SK-N-SH (cell line): ENCODE measurements at regions not wholly inside any gene's neighbourhood (a gene's known extent, or its start where the extent isn't known, plus 50 kb on each side); places are given as distances from the start of the nearest gene placed in this dataset.

Experiments
- CTCF ChIA-PET: fragments of 300-600, 350-600 bp; formaldehyde crosslinking; extraction: SDS; loops from one replicate; lab custom pipeline; 2021; lab: Yijun Ruan, JAX
- POLR2A ChIA-PET: fragments of 350-600 bp; sonication (Branson Sonifier 250); formaldehyde crosslinking; extraction: SDS; loops from one replicate; lab custom pipeline; 2020; ENCODE audit warnings: antibody characterized with exemption, inconsistent platforms; lab: Yijun Ruan, JAX
- DNase-seq: peaks from one replicate; pipeline ENCODE4 v3.0.0; 2012
- H2AFZ ChIP-seq: fragments of 200-600 bp; sonication (generic); 2 replicates; pipeline ENCODE4 v1.8.1; 2016; ENCODE audit warnings: antibody characterized with exemption, mild to moderate bottlenecking, low read depth
- H3F3A ChIP-seq: fragments of 200-600 bp; sonication (generic); replicated peaks from 2 replicates; pipeline ENCODE3; 2016; ENCODE audit warnings: antibody characterized with exemption, mild to moderate bottlenecking; ENCODE audit not compliant: insufficient read depth
- H3K27ac ChIP-seq, 2 experiments: fragments of 200-500 bp in 1 of 2; fragments of 200-600 bp in 1 of 2; sonication (Bioruptor generic) in 1 of 2; sonication (generic), shearing (Covaris generic) in 1 of 2; 2 replicates each; pipeline versions ENCODE4 v1.5.1 to v1.6.1; 2014 to 2016; ENCODE audit warnings: low read depth in 2 of 2, inconsistent platforms in 1 of 2, low read length in 1 of 2, mild to moderate bottlenecking in 1 of 2, mixed read lengths in 1 of 2
- H3K27me3 ChIP-seq: fragments of 200-600 bp; sonication (generic), shearing (Covaris generic); 2 replicates; pipeline ENCODE4 v1.6.1; 2016; ENCODE audit warnings: mixed run types; ENCODE audit not compliant: insufficient read depth
- H3K36me3 ChIP-seq, 2 experiments: fragments of 200-500 bp in 1 of 2; fragments of 200-600 bp in 1 of 2; sonication (Bioruptor generic) in 1 of 2; sonication (generic) in 1 of 2; replicated peaks in 1 of 2; 2 replicates each; pipeline versions ENCODE3 to v1.5.1; 2014 to 2016; ENCODE audit warnings: low read length in 1 of 2, mild to moderate bottlenecking in 1 of 2; ENCODE audit not compliant: insufficient read depth in 2 of 2, control insufficient read depth in 1 of 2
- H3K4me1 ChIP-seq, 2 experiments: fragments of 200-500 bp in 1 of 2; fragments of 200-600 bp in 1 of 2; sonication (Bioruptor generic) in 1 of 2; sonication (generic), shearing (Covaris generic) in 1 of 2; 2 replicates each; pipeline versions ENCODE4 v1.5.1 to v1.6.1; 2014 to 2016; ENCODE audit warnings: low read depth in 1 of 2, low read length in 1 of 2, mixed run types in 1 of 2; ENCODE audit not compliant: insufficient read depth in 2 of 2, control insufficient read depth in 1 of 2
- H3K4me2 ChIP-seq: fragments of 200-600 bp; sonication (generic), shearing (Covaris generic); 2 replicates; pipeline ENCODE4 v1.6.1; 2017; ENCODE audit warnings: mixed run types
- H3K4me3 ChIP-seq, 2 experiments: fragments of 200-500 bp in 1 of 2; fragments of 200-600 bp in 1 of 2; sonication (Bioruptor generic) in 1 of 2; sonication (generic), shearing (Covaris generic) in 1 of 2; 2 replicates each; pipeline versions ENCODE4 v1.5.1 to v1.8.1; 2014 to 2016; ENCODE audit warnings: low read depth in 2 of 2, inconsistent platforms in 1 of 2, low read length in 1 of 2, mild to moderate bottlenecking in 1 of 2, mixed read lengths in 1 of 2, moderate library complexity in 1 of 2
- H3K79me2 ChIP-seq: fragments of 200-600 bp; sonication (generic); 2 replicates; pipeline ENCODE4 v1.8.1; 2017; ENCODE audit warnings: mild to moderate bottlenecking; ENCODE audit not compliant: insufficient read depth
- H3K9ac ChIP-seq: fragments of 200-600 bp; sonication (generic); 2 replicates; pipeline ENCODE4 v1.6.1; 2017; ENCODE audit warnings: mixed run types
- H3K9me2 ChIP-seq: fragments of 200-600 bp; sonication (generic); 2 replicates; pipeline ENCODE4 v1.6.1; 2017; ENCODE audit warnings: mixed run types
- H3K9me3 ChIP-seq: fragments of 200-600 bp; sonication (generic); 2 replicates; pipeline ENCODE4 v1.6.1; 2017; ENCODE audit warnings: mixed run types, mild to moderate bottlenecking, moderate library complexity
- H4K20me1 ChIP-seq: fragments of 200-600 bp; sonication (generic); 2 replicates; pipeline ENCODE4 v1.6.1; 2017; ENCODE audit warnings: mild to moderate bottlenecking, mixed run types; ENCODE audit not compliant: insufficient read depth
- EZH2phosphoT487 ChIP-seq: fragments of 200-600 bp; sonication (generic); IDR thresholded peaks from 2 replicates; pipeline ENCODE4 v1.6.1; 2017; ENCODE audit warnings: low read depth, mixed run types, mild to moderate bottlenecking, antibody characterized with exemption, moderate library complexity, borderline replicate concordance
- FOSL2 ChIP-seq: IDR thresholded peaks from 2 replicates; pipeline ENCODE4 v1.4.0; 2012; ENCODE audit warnings: low read depth, mild to moderate bottlenecking, moderate library complexity, borderline replicate concordance
- FOXM1 ChIP-seq: IDR thresholded peaks from 2 replicates; pipeline ENCODE4 v1.4.0; 2012; ENCODE audit warnings: low read depth, mild to moderate bottlenecking
- GATA2 ChIP-seq: sonication (generic); formaldehyde crosslinking; IDR thresholded peaks from 2 replicates; pipeline ENCODE4 v1.5.0; 2020; ENCODE audit warnings: mild to moderate bottlenecking, missing genetic modification reagents
- MAX ChIP-seq: IDR thresholded peaks from 2 replicates; pipeline ENCODE4 v1.4.0; 2012; ENCODE audit warnings: low read depth
- MEF2A ChIP-seq: IDR thresholded peaks from 2 replicates; pipeline ENCODE4 v1.4.0; 2012; ENCODE audit warnings: low read depth, borderline replicate concordance
- MXI1 ChIP-seq: IDR thresholded peaks from 2 replicates; pipeline ENCODE4 v1.6.1; 2012; ENCODE audit warnings: mild to moderate bottlenecking, low read depth, low read length, improper control_type of control experiment
- PBX3 ChIP-seq: IDR thresholded peaks from 2 replicates; pipeline ENCODE4; 2012
- RFX5 ChIP-seq: IDR thresholded peaks from 2 replicates; pipeline ENCODE4 v1.6.1; 2012; ENCODE audit warnings: mild to moderate bottlenecking, improper control_type of control experiment, low read length
- RXRA ChIP-seq: IDR thresholded peaks from 2 replicates; pipeline ENCODE4 v1.4.0; 2012; ENCODE audit warnings: low read depth, mild to moderate bottlenecking, borderline replicate concordance
- TEAD4 ChIP-seq: IDR thresholded peaks from 2 replicates; pipeline ENCODE4 v1.4.0; 2012; ENCODE audit warnings: mild to moderate bottlenecking, borderline replicate concordance; ENCODE audit not compliant: insufficient read depth
- USF1 ChIP-seq: IDR thresholded peaks from 2 replicates; pipeline ENCODE4 v1.4.0; 2012; ENCODE audit warnings: low read depth, borderline replicate concordance
- WGBS: methylation state at CpG from one replicate; pipeline ENCODE4 v1.1.6; 2017; ENCODE audit warnings: low lambda C conversion rate; 5-methylcytosine and 5-hydroxymethylcytosine counted together
- TF ChIP-seq, protein P1 (sequence below): fragments of 150-350 bp; IDR thresholded peaks from 2 replicates; pipeline ENCODE4 v1.6.1; 2017; ENCODE audit warnings: antibody characterized with exemption, low read length, low read depth, borderline replicate concordance

DNA sequence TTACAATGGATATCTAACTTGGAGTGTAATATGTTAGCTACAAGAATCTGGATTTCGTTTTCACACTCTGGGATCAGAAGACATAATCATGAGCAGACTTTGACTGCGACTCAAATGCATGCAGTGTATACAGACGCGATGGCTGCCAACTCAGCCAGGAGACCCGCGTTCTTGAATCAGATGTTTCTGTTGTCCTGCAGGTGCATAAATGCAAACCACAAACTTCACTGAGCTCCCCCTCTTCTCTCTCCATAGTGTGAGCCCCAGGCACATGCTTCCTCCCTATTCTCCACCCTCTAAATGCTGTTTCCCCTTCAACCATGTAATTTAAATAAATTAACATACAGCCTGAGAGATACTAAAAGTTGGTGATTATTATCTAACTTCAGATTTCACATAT is 347.9 kb downstream of the DCHS2 start:
- ChIA-PET POLR2A (no interaction called here), CTCF (no interaction called here)
- Histone ChIP-seq H3K4me2 (no peak overlapping the region), H3K4me3 (no peak overlapping the region), H3K9me2 (no peaks in the 10 kb centered on the region), H3K36me3 (no peaks in the 10 kb centered on the region), H4K20me1 (no peaks in the 10 kb centered on the region), H3K27me3 (no peaks in the 10 kb centered on the region), H3K4me1 (no peaks in the 10 kb centered on the region), H3F3A (no peaks in the 10 kb centered on the region), H3K9me3 (no peaks in the 10 kb centered on the region), H2AFZ (no peak overlapping the region), H3K27ac (no peak overlapping the region), H3K79me2 (no peaks in the 10 kb centered on the region), H3K9ac (no peak overlapping the region)
- TF ChIP-seq TEAD4 (no peak), PBX3 (no peak), EZH2phosphoT487 (no peak)
- DNase-seq, result no peak
- 36% methylated on average over 6 of the region's 6 CpGs for WGBS

- 44% methylated on average over 2 of the region's 2 CpGs for WGBS
- CTCF ChIA-PET, result no interaction called here
Observed at GRCh38 chr4:154142664-154143063, 348.9 kb downstream of the DCHS2 start.

DNA sequence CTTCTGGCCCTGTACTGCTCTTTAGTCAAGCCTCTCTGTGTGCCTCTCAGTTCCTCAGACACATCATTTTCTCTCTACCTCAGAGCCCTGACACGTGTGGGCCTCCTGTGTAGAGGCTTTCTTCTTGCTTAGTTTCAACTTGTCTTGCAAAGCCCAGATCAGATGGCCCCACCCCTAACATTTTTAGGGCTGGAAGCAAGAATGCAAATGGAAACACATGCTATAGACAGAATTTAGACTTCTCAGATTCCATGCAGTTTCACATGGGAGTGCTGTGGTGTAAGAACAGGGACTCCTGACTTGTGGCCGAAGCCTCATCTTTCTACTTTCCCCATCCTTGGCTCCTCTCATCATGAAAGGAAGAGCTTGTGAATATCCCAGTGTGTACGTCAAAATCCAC is 350.7 kb downstream of the DCHS2 start:
- Histone ChIP-seq H3K27me3 (0 out of 2 replicates have a peak, but pooled peaks cover under 1% of the 10 kb centered on the region), H2AFZ (no peak overlapping the region), H3K9ac (no peak overlapping the region), H4K20me1 (no peaks in the 10 kb centered on the region), H3F3A (no peaks in the 10 kb centered on the region), H3K4me1 (no peaks in the 10 kb centered on the region), H3K9me2 (no peaks in the 10 kb centered on the region), H3K4me3 (no peak overlapping the region), H3K4me2 (no peak overlapping the region), H3K79me2 (no peaks in the 10 kb centered on the region), H3K27ac (no peak overlapping the region), H3K9me3 (no peaks in the 10 kb centered on the region), H3K36me3 (no peaks in the 10 kb centered on the region)
- DNase-seq, result no peak
- ChIA-PET CTCF (no interaction called here), POLR2A (no interaction called here)
- TF ChIP-seq GATA2 (CRISPR knock-in tag) (no peak), TEAD4 (no peak), MAX (no peak), MEF2A (no peak), RXRA (no peak), MXI1 (no peak), FOSL2 (no peak), USF1 (no peak)
- TF ChIP-seq, protein P1, sequence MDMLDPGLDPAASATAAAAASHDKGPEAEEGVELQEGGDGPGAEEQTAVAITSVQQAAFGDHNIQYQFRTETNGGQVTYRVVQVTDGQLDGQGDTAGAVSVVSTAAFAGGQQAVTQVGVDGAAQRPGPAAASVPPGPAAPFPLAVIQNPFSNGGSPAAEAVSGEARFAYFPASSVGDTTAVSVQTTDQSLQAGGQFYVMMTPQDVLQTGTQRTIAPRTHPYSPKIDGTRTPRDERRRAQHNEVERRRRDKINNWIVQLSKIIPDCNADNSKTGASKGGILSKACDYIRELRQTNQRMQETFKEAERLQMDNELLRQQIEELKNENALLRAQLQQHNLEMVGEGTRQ, result no peak
- 11% methylated on average over 3 of the region's 3 CpGs for WGBS

More at GRCh38 chr4:154142664-154143063, 348.9 kb downstream of the DCHS2 start:
- H3K4me2 ChIP-seq, result no peak overlapping the region
- no peaks in the 10 kb centered on the region for H3F3A ChIP-seq
- H3K4me3 ChIP-seq, result no peak overlapping the region
- H3K9me3 ChIP-seq, result no peaks in the 10 kb centered on the region
- POLR2A ChIA-PET, result no interaction called here
- no peak overlapping the region for H3K27ac ChIP-seq
- no peaks in the 10 kb centered on the region for H3K9me2 ChIP-seq
- no peaks in the 10 kb centered on the region for H4K20me1 ChIP-seq
- no peaks in the 10 kb centered on the region for H3K4me1 ChIP-seq
- no peak for DNase-seq
- no peaks in the 10 kb centered on the region for H3K79me2 ChIP-seq
- H3K27me3 ChIP-seq, result no peaks in the 10 kb centered on the region
- TF ChIP-seq RFX5 (no peak), FOXM1 (no peak), TEAD4 (no peak), MAX (no peak), PBX3 (no peak)
- H3K36me3 ChIP-seq, result no peaks in the 10 kb centered on the region
- H3K9ac ChIP-seq, result no peak overlapping the region
- H2AFZ ChIP-seq, result no peak overlapping the region
